ENCODE measurements at regions not wholly inside any gene's neighbourhood (a gene's known extent, or its start where the extent isn't known, plus 50 kb on each side); places are given as distances from the start of the nearest gene placed in this dataset.

GRCh38 chr2:142544173-142544572 is 333.3 kb upstream of the KYNU start:
- Histone ChIP-seq H3K27ac (ENCODE audit: low read depth, low read length) (no peak overlapping the region), H3K36me3 (ENCODE audit: insufficient read depth, low read length) (no peaks in the 10 kb centered on the region), H3K27me3 (ENCODE audit: insufficient read depth, low read length) (no peaks in the 10 kb centered on the region), H3K9me3 (ENCODE audit: low read depth, low read length) (no peaks in the 10 kb centered on the region), H3K79me2 (ENCODE audit: insufficient read depth, low read length) (no peaks in the 10 kb centered on the region), H2AFZ (ENCODE audit: low read length) (no peak overlapping the region), H3K4me3 (ENCODE audit: insufficient read depth, low read length) (no peak overlapping the region), H3K4me2 (ENCODE audit: insufficient read depth, low read length) (no peak overlapping the region), H3K4me1 (ENCODE audit: insufficient read depth, low read length) (no peaks in the 10 kb centered on the region), H4K20me1 (ENCODE audit: insufficient read depth, low read length) (no peaks in the 10 kb centered on the region)
- TF ChIP-seq CTCF (IDR thresholded peaks at IDR 0.05; ENCODE audit: extremely low read depth, low read depth, low read length), result no peak
- DNase-seq (ENCODE audit: insufficient read length, low spot score, missing footprints), result peak; percentile 31

DNA sequence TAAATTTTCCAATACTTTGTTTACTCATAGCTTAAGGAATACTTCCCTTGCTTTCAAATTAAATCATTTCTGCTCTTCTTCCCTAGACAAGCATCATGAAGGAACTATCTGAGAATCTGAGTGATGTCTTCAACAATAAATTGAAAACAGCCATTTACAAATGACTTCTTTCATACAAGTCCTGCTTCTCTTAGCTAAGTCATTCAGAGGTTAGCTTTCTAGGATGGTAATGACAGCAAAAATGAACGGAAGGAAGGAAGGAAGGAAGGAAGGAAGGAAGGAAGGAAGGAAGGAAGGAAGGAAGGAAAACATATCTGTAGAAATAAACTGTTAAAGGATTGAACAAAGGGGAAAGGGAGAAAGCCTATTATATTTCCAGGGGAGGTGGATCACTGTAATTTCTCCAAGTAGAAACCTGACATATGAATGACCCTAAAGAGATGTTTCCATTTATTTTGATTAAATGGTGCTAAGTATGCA is 335.0 kb upstream of the KYNU start:
- Histone ChIP-seq H4K20me1 (ENCODE audit: insufficient read depth, low read length) (no peaks in the 10 kb centered on the region), H3K4me3 (ENCODE audit: insufficient read depth, low read length) (no peak overlapping the region), H3K27me3 (ENCODE audit: insufficient read depth, low read length) (no peaks in the 10 kb centered on the region), H3K27ac (ENCODE audit: low read depth, low read length) (no peak overlapping the region), H3K79me2 (ENCODE audit: insufficient read depth, low read length) (no peaks in the 10 kb centered on the region), H3K4me2 (ENCODE audit: insufficient read depth, low read length) (no peak overlapping the region), H3K9me3 (ENCODE audit: low read depth, low read length) (no peaks in the 10 kb centered on the region), H3K4me1 (ENCODE audit: insufficient read depth, low read length) (no peaks in the 10 kb centered on the region), H2AFZ (ENCODE audit: low read length) (no peak overlapping the region), H3K36me3 (ENCODE audit: insufficient read depth, low read length) (no peaks in the 10 kb centered on the region)
- no peak for TF ChIP-seq CTCF (IDR thresholded peaks at IDR 0.05; ENCODE audit: extremely low read depth, low read depth, low read length)
- DNase-seq (ENCODE audit: insufficient read length, low spot score, missing footprints), result no peak

GRCh38 chr2:142536966-142537365 is 340.5 kb upstream of the KYNU start:
- no peaks in the 10 kb centered on the region for H3K79me2 ChIP-seq (ENCODE audit: insufficient read depth, low read length)
- H3K9me3 ChIP-seq (ENCODE audit: low read depth, low read length), result no peaks in the 10 kb centered on the region
- H3K4me2 ChIP-seq (ENCODE audit: insufficient read depth, low read length), result no peak overlapping the region
- DNase-seq (ENCODE audit: insufficient read length, low spot score, missing footprints), result no peak
- no peak overlapping the region for H2AFZ ChIP-seq (ENCODE audit: low read length)
- no peaks in the 10 kb centered on the region for H3K27me3 ChIP-seq (ENCODE audit: insufficient read depth, low read length)
- no peak overlapping the region for H3K4me3 ChIP-seq (ENCODE audit: insufficient read depth, low read length)
- H3K4me1 ChIP-seq (ENCODE audit: insufficient read depth, low read length), result no peaks in the 10 kb centered on the region
- H4K20me1 ChIP-seq (ENCODE audit: insufficient read depth, low read length), result no peaks in the 10 kb centered on the region
- H3K36me3 ChIP-seq (ENCODE audit: insufficient read depth, low read length), result no peaks in the 10 kb centered on the region
- TF ChIP-seq CTCF (IDR thresholded peaks at IDR 0.05; ENCODE audit: extremely low read depth, low read depth, low read length), result no peak
- no peak overlapping the region for H3K27ac ChIP-seq (ENCODE audit: low read depth, low read length)

DNA sequence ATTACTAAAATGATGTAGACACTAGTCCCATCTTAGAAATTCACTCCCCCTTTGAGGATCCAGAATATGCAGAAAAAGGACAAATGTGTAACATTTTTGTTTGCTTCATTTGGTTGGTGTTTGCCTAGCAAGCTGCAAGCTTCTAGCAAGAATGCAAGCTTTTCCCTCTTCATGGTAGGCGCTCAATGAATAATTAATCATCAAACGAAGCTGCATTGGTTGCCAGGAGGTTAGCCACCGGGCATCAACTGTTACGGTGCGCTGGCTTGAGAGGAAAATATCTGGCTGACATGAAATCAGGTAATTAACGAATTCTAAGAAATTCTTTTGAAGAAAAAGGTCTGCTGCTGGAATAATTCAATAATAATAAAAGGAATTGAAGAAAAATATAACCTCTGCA is 341.0 kb upstream of the KYNU start:
- H3K27me3 ChIP-seq (ENCODE audit: insufficient read depth, low read length), result no peaks in the 10 kb centered on the region
- no peaks in the 10 kb centered on the region for H3K36me3 ChIP-seq (ENCODE audit: insufficient read depth, low read length)
- no peak for DNase-seq (ENCODE audit: insufficient read length, low spot score, missing footprints)

More for the DNA sequence above, 341.0 kb upstream of the KYNU start:
- H3K27ac ChIP-seq (ENCODE audit: low read depth, low read length), result no peak overlapping the region
- H3K9me3 ChIP-seq (ENCODE audit: low read depth, low read length), result no peaks in the 10 kb centered on the region
- no peak for TF ChIP-seq CTCF (IDR thresholded peaks at IDR 0.05; ENCODE audit: extremely low read depth, low read depth, low read length)
- H3K79me2 ChIP-seq (ENCODE audit: insufficient read depth, low read length), result no peaks in the 10 kb centered on the region
- no peak overlapping the region for H2AFZ ChIP-seq (ENCODE audit: low read length)
- no peak overlapping the region for H3K4me3 ChIP-seq (ENCODE audit: insufficient read depth, low read length)
- H3K4me1 ChIP-seq (ENCODE audit: insufficient read depth, low read length), result no peaks in the 10 kb centered on the region
- no peaks in the 10 kb centered on the region for H4K20me1 ChIP-seq (ENCODE audit: insufficient read depth, low read length)
- H3K4me2 ChIP-seq (ENCODE audit: insufficient read depth, low read length), result no peak overlapping the region

All from osteoblast (primary cell).